ENCODE measurements at regions not wholly inside any gene's neighbourhood (a gene's known extent, or its start where the extent isn't known, plus 50 kb on each side); places are given as distances from the start of the nearest gene placed in this dataset.

DNA sequence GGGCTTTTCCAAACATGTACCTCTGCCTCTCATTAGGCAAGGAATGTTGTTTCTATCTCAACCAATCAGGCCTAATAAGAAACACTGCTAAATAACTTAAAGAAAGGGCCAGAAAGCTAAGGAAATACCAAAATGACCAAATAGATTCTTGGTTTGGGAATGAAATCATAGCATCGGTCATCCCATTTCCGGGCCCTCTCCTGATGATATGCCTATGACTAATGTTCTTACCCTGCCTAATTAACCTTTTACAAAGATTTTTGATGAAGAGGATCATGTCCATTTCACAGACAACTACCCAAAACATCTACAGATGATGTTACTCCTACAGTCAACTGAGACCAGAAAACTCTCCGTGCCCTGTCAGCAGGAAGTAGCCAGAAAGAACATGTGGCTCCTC lies 164.0 kb downstream of the DDX3Y start:
- H4K8ac ChIP-seq (ENCODE audit: extremely low read depth, insufficient read depth, low read length), result no peak overlapping the region
- H3K79me1 ChIP-seq (ENCODE audit: low read depth, low read length), result no peaks in the 10 kb centered on the region
- H4K5ac ChIP-seq (ENCODE audit: insufficient read length, low read depth, low read length), result no peak overlapping the region
- no peak overlapping the region for H2BK15ac ChIP-seq (ENCODE audit: low read length)
- no peaks in the 10 kb centered on the region; a peak in 3 of 8 replicates for H3K36me3 ChIP-seq (ENCODE audit: control insufficient read depth in 2 of 4, insufficient read depth in 4 of 4, low read length in 3 of 4)
- H3K23me2 ChIP-seq (ENCODE audit: low read depth, low read length), result no peaks in the 10 kb centered on the region
- no peak for FAIRE-seq
- H3K4me3 ChIP-seq (ENCODE audit: extremely low read depth in 1 of 4, insufficient read depth in 2 of 4, low read depth in 3 of 4, low read length in 4 of 4), result no peak overlapping the region
- H2BK20ac ChIP-seq (ENCODE audit: low read length), result no peak overlapping the region
- peaks cover 9 to 13% of the 10 kb centered on the region in 2 experiments for H3K9me3 ChIP-seq (ENCODE audit: insufficient read depth in 2 of 2, low read depth in 1 of 2, low read length in 1 of 2)
- H3K4me2 ChIP-seq (ENCODE audit: insufficient read depth in 1 of 2, low read depth in 2 of 2, low read length in 2 of 2), result no peak overlapping the region
- H3K27ac ChIP-seq (ENCODE audit: low read depth, low read length), result no peak overlapping the region
- H3K14ac ChIP-seq (ENCODE audit: insufficient read length), result no peak overlapping the region
- CTCF ChIA-PET (ENCODE audit: partially characterized antibody), result no interaction called here
- no peak overlapping the region for H2BK5ac ChIP-seq (ENCODE audit: low read depth, low read length)
- no peak overlapping the region for H3K18ac ChIP-seq (ENCODE audit: extremely low read depth, low read length)
- H2BK12ac ChIP-seq (ENCODE audit: low read depth, low read length), result no peak overlapping the region
- no peak overlapping the region for H3K56ac ChIP-seq (replicated peaks; ENCODE audit: insufficient read length, low read depth, low read length)
- no peak overlapping the region for H4K91ac ChIP-seq (replicated peaks; ENCODE audit: insufficient read length, low read length)
- H3K9ac ChIP-seq (replicated peaks in 1 of 4; ENCODE audit: extremely low read depth in 1 of 4, low read depth in 3 of 4, low read length in 3 of 4), result no peak overlapping the region
- H4K20me1 ChIP-seq (replicated peaks in 1 of 2; ENCODE audit: control insufficient read depth in 1 of 2, insufficient read depth in 2 of 2, low read length in 2 of 2), result no peaks in the 10 kb centered on the region
- H2AK5ac ChIP-seq (ENCODE audit: low read depth, low read length), result no peak overlapping the region
- no peaks in the 10 kb centered on the region for H3K27me3 ChIP-seq (replicated peaks in 1 of 4; ENCODE audit: control insufficient read depth in 3 of 4, extremely low read depth in 1 of 4, insufficient read depth in 3 of 4, low read length in 3 of 4)
- H2BK120ac ChIP-seq (replicated peaks; ENCODE audit: low read depth, low read length), result no peak overlapping the region
- H3K79me2 ChIP-seq (ENCODE audit: control insufficient read depth in 1 of 2, insufficient read depth in 2 of 2, low read length in 2 of 2), result no peaks in the 10 kb centered on the region
- H3K4me1 ChIP-seq (replicated peaks in 1 of 4; ENCODE audit: control insufficient read depth in 3 of 4, insufficient read depth in 4 of 4, low read length in 3 of 4), result no peaks in the 10 kb centered on the region
- no peak overlapping the region for H3K23ac ChIP-seq (ENCODE audit: insufficient read length)
- no peak for DNase-seq (ENCODE audit: low read depth in 1 of 2, low spot score in 2 of 2)
- WGBS, 2 experiments (ENCODE audit: extremely low coverage in 1 of 2, insufficient coverage in 1 of 2, insufficient read length in 1 of 2, insufficient replicate concordance in 2 of 2, low coverage in 1 of 2, low lambda C conversion rate in 2 of 2, missing lambda C conversion rate in 1 of 2), result 97% methylated on average over 3 of the region's 3 CpGs; no CpG with 5 or more reads in 1 of the 2 experiments
- POLR2A ChIA-PET (ENCODE audit: partially characterized antibody), result no interaction called here
- H3K4ac ChIP-seq (replicated peaks; ENCODE audit: insufficient read length, low read depth, low read length), result no peak overlapping the region
- H2AFZ ChIP-seq (ENCODE audit: low read length), result no peak overlapping the region
- TF ChIP-seq SAP30 (IDR thresholded peaks at IDR 0.05; ENCODE audit: insufficient read depth, insufficient replicate concordance, low read length), result no peak
- TF ChIP-seq TAF1 (IDR thresholded peaks at IDR 0.05; ENCODE audit: low read depth, low read length), result no peak
- no peak for TF ChIP-seq SP1 (IDR thresholded peaks at IDR 0.05; ENCODE audit: low read depth, low read length)
- TF ChIP-seq PHF8 (conservative IDR thresholded peaks at IDR 0.05; ENCODE audit: low read depth, low read length), result no peak
- TF ChIP-seq HDAC2 (IDR thresholded peaks at IDR 0.05; ENCODE audit: borderline replicate concordance in 1 of 2, low read depth in 2 of 2, low read length in 2 of 2), result no peak
- no peak for TF ChIP-seq EP300 (IDR thresholded peaks at IDR 0.05; ENCODE audit: borderline replicate concordance in 1 of 2, low read depth in 2 of 2, low read length in 2 of 2)
- no peak for TF ChIP-seq NRF1 (IDR thresholded peaks at IDR 0.05; ENCODE audit: low read depth, low read length)
- TF ChIP-seq KDM1A (IDR thresholded peaks at IDR 0.05; ENCODE audit: borderline replicate concordance, low read length), result no peak
- TF ChIP-seq USF2 (IDR thresholded peaks at IDR 0.05; ENCODE audit: low read length), result no peak
- TF ChIP-seq MAFK (IDR thresholded peaks at IDR 0.05; ENCODE audit: low read depth, low read length), result no peak
- no peak for TF ChIP-seq KDM4A (IDR thresholded peaks at IDR 0.05; ENCODE audit: low read depth, low read length, severe bottlenecking)
- no peak for TF ChIP-seq YY1 (IDR thresholded peaks at IDR 0.05; ENCODE audit: low read depth, low read length)
- TF ChIP-seq SP2 (IDR thresholded peaks at IDR 0.05; ENCODE audit: low read length), result no peak
- no peak for TF ChIP-seq EGR1 (IDR thresholded peaks at IDR 0.05; ENCODE audit: borderline replicate concordance, low read depth, low read length)
- TF ChIP-seq POLR2A (IDR thresholded peaks at IDR 0.05; ENCODE audit: control extremely low read depth in 1 of 2, low read depth in 2 of 2, low read length in 2 of 2), result no peak
